ENCODE measurements at regions not wholly inside any gene's neighbourhood (a gene's known extent, or its start where the extent isn't known, plus 50 kb on each side); places are given as distances from the start of the nearest gene placed in this dataset.

- TF ChIP-seq POLR2AphosphoS5 (IDR thresholded peaks at IDR 0.05; ENCODE audit: insufficient read depth in 1 of 2, low read depth in 1 of 2) (no peak), CTCF (IDR thresholded peaks at IDR 0.05) (no peak), POLR2A (IDR thresholded peaks at IDR 0.05) (no peak)
- no peaks in the 10 kb centered on the region for H3K36me3 ChIP-seq
- H3K4me3 ChIP-seq = no peak overlapping the region
Measured at GRCh38 chr21:27201197-27201596, 234.3 kb upstream of the ADAMTS5 start.

GRCh38 chr21:27196651-27197050 is 229.8 kb upstream of the ADAMTS5 start:
- H3K4me1 ChIP-seq = no peaks in the 10 kb centered on the region
- DNase-seq (ENCODE audit: extremely low spot score in 2 of 2) = no peak
- no peak overlapping the region for H3K4me3 ChIP-seq
- no peaks in the 10 kb centered on the region for H3K9me3 ChIP-seq
- intact Hi-C loops (cut with DNase I) = no loop called here
- no peak overlapping the region for H3K27ac ChIP-seq
- no peak for TF ChIP-seq POLR2A (IDR thresholded peaks at IDR 0.05)
- no peak for TF ChIP-seq POLR2AphosphoS5 (IDR thresholded peaks at IDR 0.05; ENCODE audit: insufficient read depth in 1 of 2, low read depth in 1 of 2)
- TF ChIP-seq CTCF (IDR thresholded peaks at IDR 0.05) = no peak
- no peaks in the 10 kb centered on the region for H3K36me3 ChIP-seq
- H3K27me3 ChIP-seq = no peaks in the 10 kb centered on the region

More at GRCh38 chr21:27201197-27201596, 234.3 kb upstream of the ADAMTS5 start:
- Histone ChIP-seq H3K9me3 (no peaks in the 10 kb centered on the region), H3K27me3 (no peaks in the 10 kb centered on the region), H3K27ac (no peak overlapping the region), H3K4me1 (no peaks in the 10 kb centered on the region)
- intact Hi-C loops (cut with DNase I) = no loop called here
- DNase-seq (ENCODE audit: extremely low spot score in 2 of 2) = no peak

GRCh38 chr21:27192281-27192949 is 225.5 kb upstream of the ADAMTS5 start:
- no peak overlapping the region for H3K27ac ChIP-seq
- no peaks in the 10 kb centered on the region for H3K27me3 ChIP-seq
- H3K4me3 ChIP-seq = no peak overlapping the region
- H3K4me1 ChIP-seq = peaks cover 11% of the 10 kb centered on the region
- TF ChIP-seq CTCF (IDR thresholded peaks at IDR 0.05) = no peak
- no peaks in the 10 kb centered on the region for H3K9me3 ChIP-seq
- H3K36me3 ChIP-seq = no peaks in the 10 kb centered on the region
- intact Hi-C loops (cut with DNase I) = no loop called here
- no peak for DNase-seq (ENCODE audit: extremely low spot score in 2 of 2)

GRCh38 chr21:27190601-27191000 is 223.7 kb upstream of the ADAMTS5 start:
- intact Hi-C loops (cut with DNase I) = no loop called here
- H3K27ac ChIP-seq = no peak overlapping the region
- no peak for TF ChIP-seq POLR2A (IDR thresholded peaks at IDR 0.05)
- no peak for TF ChIP-seq POLR2AphosphoS5 (IDR thresholded peaks at IDR 0.05; ENCODE audit: insufficient read depth in 1 of 2, low read depth in 1 of 2)
- TF ChIP-seq CTCF (IDR thresholded peaks at IDR 0.05) = no peak

GRCh38 chr21:27189870-27190269 is 223.0 kb upstream of the ADAMTS5 start:
- H3K27ac ChIP-seq = no peak overlapping the region
- no peaks in the 10 kb centered on the region for H3K9me3 ChIP-seq
- DNase-seq (ENCODE audit: extremely low spot score in 2 of 2) = no peak
- H3K27me3 ChIP-seq = no peaks in the 10 kb centered on the region
- no peak overlapping the region for H3K4me3 ChIP-seq
- H3K36me3 ChIP-seq = no peaks in the 10 kb centered on the region
- intact Hi-C loops (cut with DNase I) = no loop called here
- TF ChIP-seq CTCF (IDR thresholded peaks at IDR 0.05) (no peak), POLR2A (IDR thresholded peaks at IDR 0.05) (no peak)
- peaks cover 11% of the 10 kb centered on the region for H3K4me1 ChIP-seq

More at GRCh38 chr21:27190601-27191000, 223.7 kb upstream of the ADAMTS5 start:
- H3K36me3 ChIP-seq = no peaks in the 10 kb centered on the region
- H3K4me3 ChIP-seq = no peak overlapping the region
- H3K9me3 ChIP-seq = no peaks in the 10 kb centered on the region
- no peaks in the 10 kb centered on the region for H3K27me3 ChIP-seq
- no peak for DNase-seq (ENCODE audit: extremely low spot score in 2 of 2)
- H3K4me1 ChIP-seq = peaks cover 11% of the 10 kb centered on the region

All from vagina (tissue), 2 donors.